Activated T-cell treated with anti-CD3 and anti-CD28 coated beads for 48 hours (primary cell): ENCODE measurements at regions not wholly inside any gene's neighbourhood (a gene's known extent, or its start where the extent isn't known, plus 50 kb on each side); places are given as distances from the start of the nearest gene placed in this dataset.

Source experiments
- DNase-seq: peaks from one replicate; pipeline ENCODE4 v3.0.0-alpha.2; 2020; ENCODE audit warnings: low read depth

GRCh38 chr6:141669141-141669540 is 463.6 kb upstream of the GJE1 start:
- no peak for DNase-seq

- no peak for DNase-seq
Measured at GRCh38 chr6:141667580-141668309, 465.0 kb upstream of the GJE1 start.

GRCh38 chr6:141666187-141666586 is 466.5 kb upstream of the GJE1 start:
- no peak for DNase-seq

- DNase-seq, result no peak
Measured at GRCh38 chr6:141664744-141665143, 468.0 kb upstream of the GJE1 start.

GRCh38 chr6:141659582-141659981 is 473.1 kb upstream of the GJE1 start:
- DNase-seq, result no peak

- DNase-seq, result no peak
Measured at GRCh38 chr6:141658696-141659095, 474.0 kb upstream of the GJE1 start.

GRCh38 chr6:141657812-141658211 is 474.9 kb upstream of the GJE1 start:
- DNase-seq, result no peak

GRCh38 chr6:141653590-141653989 is 479.1 kb upstream of the GJE1 start:
- no peak for DNase-seq

GRCh38 chr6:141641951-141642350 is 490.8 kb upstream of the GJE1 start:
- no peak for DNase-seq

- no peak for DNase-seq
Measured at GRCh38 chr6:141641406-141641805, 491.3 kb upstream of the GJE1 start.

GRCh38 chr6:141635621-141636020 is 497.1 kb upstream of the GJE1 start:
- DNase-seq, result no peak

- DNase-seq, result no peak
Measured at GRCh38 chr6:141634269-141634668, 498.5 kb upstream of the GJE1 start.

- no peak for DNase-seq
Measured at GRCh38 chr6:141624301-141624700, 508.4 kb upstream of the GJE1 start.

- DNase-seq, result no peak
Measured at GRCh38 chr6:141618180-141618581, 514.5 kb upstream of the GJE1 start.

- DNase-seq, result no peak
Measured at GRCh38 chr6:141610741-141611140, 522.0 kb upstream of the GJE1 start.

GRCh38 chr6:141607956-141608355 is 524.8 kb upstream of the GJE1 start:
- DNase-seq, result no peak

- no peak for DNase-seq
Measured at GRCh38 chr6:141598487-141598886, 534.2 kb upstream of the GJE1 start.

- no peak for DNase-seq
Measured at GRCh38 chr6:141594874-141595273, 537.9 kb upstream of the GJE1 start.

- no peak for DNase-seq
Measured at GRCh38 chr6:141593311-141593710, 539.4 kb upstream of the GJE1 start.

GRCh38 chr6:141587482-141588266 is 545.1 kb upstream of the GJE1 start:
- no peak for DNase-seq

GRCh38 chr6:141580988-141581552 is 551.7 kb upstream of the GJE1 start:
- DNase-seq, result no peak

GRCh38 chr6:141580131-141580530 is 552.6 kb upstream of the GJE1 start:
- no peak for DNase-seq

GRCh38 chr6:141576751-141577150 is 556.0 kb upstream of the GJE1 start:
- no peak for DNase-seq
